Pancreas (tissue), 10 donors: ENCODE measurements at regions not wholly inside any gene's neighbourhood (a gene's known extent, or its start where the extent isn't known, plus 50 kb on each side); places are given as distances from the start of the nearest gene placed in this dataset.

Experiments
- ATAC-seq, 4 donors: fragments of 200-7000 bp; cut with Tn5 transposase; one replicate each; pipeline versions ENCODE4 v1.8.0 to v1.9.1; 2020; ENCODE audit warnings: mild to moderate bottlenecking in 4 of 4, moderate library complexity in 4 of 4
- DNase-seq, 6 donors: peaks; one replicate each; pipeline ENCODE4 v3.0.0-alpha.2; 2020
- FAIRE-seq: peaks from 2 replicates; lab custom pipeline; 2012; peaks lifted over from hg19 to GRCh38; lab: Jason Lieb, UNC
- H3K27ac ChIP-seq, 4 donors: fragments of 200-600 bp; sonication (generic); 1 replicate in 3 of 4; 2 replicates in 1 of 4; pipeline versions ENCODE4 v1.5.0 to v1.8.0; 2020
- H3K27me3 ChIP-seq, 4 donors: fragments of 200-600 bp; one replicate each; pipeline ENCODE4 v1.8.0; 2021
- H3K36me3 ChIP-seq, 3 donors: fragments of 200-600 bp; sonication (generic) in 1 of 3; one replicate each; pipeline versions ENCODE4 v1.5.0 to v1.8.0; 2020 to 2021
- H3K4me1 ChIP-seq, 3 donors: fragments of 200-600 bp; one replicate each; pipeline ENCODE4 v1.8.0; 2021
- H3K4me3 ChIP-seq, 4 donors: fragments of 200-600 bp; sonication (generic) in 2 of 4; one replicate each; pipeline versions ENCODE4 v1.5.0 to v1.8.0; 2020 to 2021
- H3K9me3 ChIP-seq, 4 donors: fragments of 200-600 bp; one replicate each; pipeline ENCODE4 v1.8.0; 2021
- WGBS, 2 donors: extraction: QIAGEN DNeasy Blood & Tissue Kit; methylation state at CpG; one replicate each; pipeline ENCODE4 v1.1.7; 2013; 5-methylcytosine and 5-hydroxymethylcytosine counted together
- intact Hi-C, 3 donors: fragments of 100-400 bp; cut with DNase I; formaldehyde crosslinking; loops; one replicate each; pipeline versions ENCODE4 v1.11.1 to v1.14.2; 2022
- TF ChIP-seq, protein P1 (sequence below), 4 donors: fragments of 200-600 bp; sonication (generic) in 3 of 4; IDR thresholded peaks; one replicate each; pipeline versions ENCODE4 v1.5.0 to v1.8.0; 2021; ENCODE audit warnings: antibody characterized with exemption in 4 of 4
- donor health status: healthy with polysubstance abuse.
- donor health status: DM: no; HTN: no; CAD: no; lungs with moderate emphysema.
- donor health status: DM: no; HTN: no; CAD: no.
- donor health status: control.
- donor health status: control.
- donor health status: Bipolar disorder and iron deficiency.
- donor health status: DM: yes; HTN: yes; CAD: no.
- donor health status: DM: no; HTN: no; CAD: no.
- donor health status: DM: no; HTN: no; CAD: no.
- donor health status: DM: yes; HTN: yes; CAD: no.

DNA sequence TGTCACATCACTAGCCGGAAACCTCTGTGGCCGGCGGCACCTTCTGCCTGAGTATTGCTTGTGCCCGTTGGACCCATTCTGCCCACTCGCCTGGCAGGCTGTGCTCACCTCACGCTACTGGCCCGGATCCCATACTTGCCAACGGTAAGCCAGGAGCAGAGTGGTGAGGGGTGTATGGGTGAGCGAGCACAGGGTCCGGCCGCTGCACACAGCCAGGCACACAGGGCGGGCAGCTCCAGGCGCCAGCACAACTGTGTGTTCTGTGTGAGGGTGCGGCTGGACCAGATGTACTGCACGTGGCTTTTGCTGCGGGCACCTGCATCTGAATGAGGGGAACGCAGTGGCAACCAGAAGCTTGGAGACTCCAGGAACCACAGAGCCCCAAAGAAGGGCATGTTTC, 455.7 kb downstream of the CDH8 start:
- intact Hi-C loops = no loop called here
- ATAC-seq (no peak), DNase-seq (peak in 2 of 6 donors; percentile 11 to 41), FAIRE-seq (no peak)
- Histone ChIP-seq H3K4me3 (no peak overlapping the region), H3K4me1 (no peaks in the 10 kb centered on the region), H3K27ac (no peak overlapping the region), H3K9me3 (no peaks in the 10 kb centered on the region), H3K36me3 (no peaks in the 10 kb centered on the region), H3K27me3 (no peaks in the 10 kb centered on the region)
- TF ChIP-seq, protein P1, sequence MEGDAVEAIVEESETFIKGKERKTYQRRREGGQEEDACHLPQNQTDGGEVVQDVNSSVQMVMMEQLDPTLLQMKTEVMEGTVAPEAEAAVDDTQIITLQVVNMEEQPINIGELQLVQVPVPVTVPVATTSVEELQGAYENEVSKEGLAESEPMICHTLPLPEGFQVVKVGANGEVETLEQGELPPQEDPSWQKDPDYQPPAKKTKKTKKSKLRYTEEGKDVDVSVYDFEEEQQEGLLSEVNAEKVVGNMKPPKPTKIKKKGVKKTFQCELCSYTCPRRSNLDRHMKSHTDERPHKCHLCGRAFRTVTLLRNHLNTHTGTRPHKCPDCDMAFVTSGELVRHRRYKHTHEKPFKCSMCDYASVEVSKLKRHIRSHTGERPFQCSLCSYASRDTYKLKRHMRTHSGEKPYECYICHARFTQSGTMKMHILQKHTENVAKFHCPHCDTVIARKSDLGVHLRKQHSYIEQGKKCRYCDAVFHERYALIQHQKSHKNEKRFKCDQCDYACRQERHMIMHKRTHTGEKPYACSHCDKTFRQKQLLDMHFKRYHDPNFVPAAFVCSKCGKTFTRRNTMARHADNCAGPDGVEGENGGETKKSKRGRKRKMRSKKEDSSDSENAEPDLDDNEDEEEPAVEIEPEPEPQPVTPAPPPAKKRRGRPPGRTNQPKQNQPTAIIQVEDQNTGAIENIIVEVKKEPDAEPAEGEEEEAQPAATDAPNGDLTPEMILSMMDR (IDR thresholded peaks at IDR 0.05) = no peak
- 80 to 92% methylated on average over 17 of the region's 17 CpGs for WGBS, 2 donors

DNA sequence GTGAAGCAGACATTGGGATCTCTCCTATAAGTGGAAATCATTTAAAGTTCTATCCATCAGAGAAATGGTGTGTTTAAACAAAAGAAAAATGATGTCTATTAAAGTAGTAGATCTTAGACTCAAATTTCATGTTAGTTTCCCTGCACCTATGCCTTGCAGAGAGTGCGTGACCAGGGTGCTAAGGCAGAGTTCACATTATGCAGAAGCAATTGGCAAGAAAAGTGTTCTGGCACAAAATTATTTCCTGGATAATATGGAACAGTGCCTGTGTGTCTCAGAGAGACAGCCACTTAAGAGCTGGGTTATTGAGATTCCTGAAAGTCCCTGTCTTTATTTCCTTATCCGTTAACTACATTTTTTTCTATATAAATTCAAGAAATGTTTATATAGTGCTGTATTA, 457.0 kb downstream of the CDH8 start:
- no peak for ATAC-seq
- WGBS, 2 donors = 60 to 62% methylated on average over 2 of the region's 2 CpGs

DNA sequence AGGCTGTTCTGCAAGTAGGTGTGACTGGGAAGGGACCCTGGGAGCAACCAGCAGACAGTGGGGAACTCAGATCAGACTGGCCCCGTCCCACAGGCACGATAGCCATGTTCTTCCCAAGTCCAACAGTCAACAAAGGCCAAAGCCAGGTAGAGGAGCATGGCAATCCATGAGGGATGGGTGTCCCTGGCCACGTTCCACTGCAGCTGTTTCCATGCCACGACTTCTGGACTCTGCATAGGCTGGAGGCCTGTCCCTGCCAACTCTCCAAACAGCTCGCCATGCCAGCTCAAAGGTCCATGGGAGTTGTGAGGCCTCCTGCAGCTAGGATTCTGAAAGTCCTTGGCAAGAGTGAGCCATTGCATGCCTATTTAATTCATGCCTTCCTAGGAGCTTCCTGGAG, 459.8 kb downstream of the CDH8 start:
- intact Hi-C loops = no loop called here
- FAIRE-seq (no peak), DNase-seq (peak in 1 of 6 donors; percentile 4), ATAC-seq (no peak)
- TF ChIP-seq, protein P1 (IDR thresholded peaks at IDR 0.05) = no peak
- no peaks in the 10 kb centered on the region for H3K9me3 ChIP-seq
- no peaks in the 10 kb centered on the region for H3K4me1 ChIP-seq
- H3K27ac ChIP-seq = no peak overlapping the region
- H3K27me3 ChIP-seq = no peaks in the 10 kb centered on the region
- no peaks in the 10 kb centered on the region for H3K36me3 ChIP-seq
- no peak overlapping the region for H3K4me3 ChIP-seq
- WGBS, 2 donors = 51 to 55% methylated on average over 5 of the region's 5 CpGs

More for the DNA sequence above, 457.0 kb downstream of the CDH8 start:
- FAIRE-seq (no peak), DNase-seq (no peak)
- TF ChIP-seq, protein P1 (IDR thresholded peaks at IDR 0.05) = no peak
- intact Hi-C loops = no loop called here
- H3K27ac ChIP-seq = no peak overlapping the region
- H3K4me1 ChIP-seq = no peaks in the 10 kb centered on the region
- no peaks in the 10 kb centered on the region for H3K27me3 ChIP-seq
- H3K9me3 ChIP-seq = no peaks in the 10 kb centered on the region
- no peaks in the 10 kb centered on the region for H3K36me3 ChIP-seq
- no peak overlapping the region for H3K4me3 ChIP-seq

DNA sequence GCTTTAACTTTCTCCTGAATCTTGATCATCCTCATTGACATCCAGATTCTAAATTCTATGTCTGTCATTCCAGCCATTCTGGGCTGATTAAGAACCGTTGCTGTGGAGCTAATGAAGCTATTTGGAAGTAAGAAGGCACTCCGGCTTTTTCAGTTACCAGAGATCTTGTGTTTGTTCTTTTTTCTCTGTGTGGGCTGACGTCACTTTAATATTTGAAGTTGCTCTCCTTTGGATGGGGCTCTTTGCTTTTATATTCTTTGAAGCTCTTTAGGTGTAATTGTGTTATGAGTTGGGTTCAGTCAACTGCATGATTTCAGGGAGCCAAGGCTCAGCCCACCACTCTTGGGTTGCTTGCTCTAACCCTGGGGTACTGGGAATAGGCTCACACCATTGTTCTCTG, 460.6 kb downstream of the CDH8 start:
- H3K9me3 ChIP-seq = no peaks in the 10 kb centered on the region
- no peak overlapping the region for H3K4me3 ChIP-seq
- H3K27me3 ChIP-seq = no peaks in the 10 kb centered on the region
- no peaks in the 10 kb centered on the region for H3K4me1 ChIP-seq
- no peaks in the 10 kb centered on the region for H3K36me3 ChIP-seq
- FAIRE-seq (no peak), ATAC-seq (no peak), DNase-seq (no peak)
- intact Hi-C loops = no loop called here
- TF ChIP-seq, protein P1 (IDR thresholded peaks at IDR 0.05) = no peak
- WGBS, 2 donors = 51 to 65% methylated on average over 3 of the region's 3 CpGs
- no peak overlapping the region for H3K27ac ChIP-seq

DNA sequence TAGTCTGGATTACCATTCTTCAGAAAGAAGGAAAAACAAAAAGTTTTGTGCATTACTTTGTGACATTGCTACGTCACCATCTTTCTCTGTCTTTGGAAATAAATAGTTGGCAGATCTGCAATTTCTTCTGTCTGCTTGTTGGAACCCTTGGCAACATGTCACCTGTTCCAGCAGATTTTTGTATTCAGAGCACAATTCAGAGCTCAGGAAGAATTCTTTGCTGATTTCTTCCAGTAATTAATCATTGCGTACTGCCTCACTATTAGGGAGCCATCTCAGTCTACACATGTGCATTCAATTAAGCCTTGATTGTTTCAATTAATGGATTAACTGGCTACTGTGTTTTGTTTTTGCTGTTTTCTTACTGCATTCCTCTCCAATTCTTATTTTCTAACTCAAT, 467.2 kb downstream of the CDH8 start:
- no peaks in the 10 kb centered on the region for H3K4me1 ChIP-seq
- H3K27me3 ChIP-seq = no peaks in the 10 kb centered on the region
- TF ChIP-seq, protein P1 (IDR thresholded peaks at IDR 0.05) = no peak
- H3K27ac ChIP-seq = no peak overlapping the region
- no peaks in the 10 kb centered on the region for H3K36me3 ChIP-seq
- ATAC-seq = no peak
- H3K4me3 ChIP-seq = no peak overlapping the region
- intact Hi-C loops = no loop called here
- DNase-seq = no peak
- no peak for FAIRE-seq
- WGBS, 2 donors = 55 to 72% methylated on average over 2 of the region's 2 CpGs
- no peaks in the 10 kb centered on the region for H3K9me3 ChIP-seq
